ENCODE measurements at regions not wholly inside any gene's neighbourhood (a gene's known extent, or its start where the extent isn't known, plus 50 kb on each side); places are given as distances from the start of the nearest gene placed in this dataset.

DNA sequence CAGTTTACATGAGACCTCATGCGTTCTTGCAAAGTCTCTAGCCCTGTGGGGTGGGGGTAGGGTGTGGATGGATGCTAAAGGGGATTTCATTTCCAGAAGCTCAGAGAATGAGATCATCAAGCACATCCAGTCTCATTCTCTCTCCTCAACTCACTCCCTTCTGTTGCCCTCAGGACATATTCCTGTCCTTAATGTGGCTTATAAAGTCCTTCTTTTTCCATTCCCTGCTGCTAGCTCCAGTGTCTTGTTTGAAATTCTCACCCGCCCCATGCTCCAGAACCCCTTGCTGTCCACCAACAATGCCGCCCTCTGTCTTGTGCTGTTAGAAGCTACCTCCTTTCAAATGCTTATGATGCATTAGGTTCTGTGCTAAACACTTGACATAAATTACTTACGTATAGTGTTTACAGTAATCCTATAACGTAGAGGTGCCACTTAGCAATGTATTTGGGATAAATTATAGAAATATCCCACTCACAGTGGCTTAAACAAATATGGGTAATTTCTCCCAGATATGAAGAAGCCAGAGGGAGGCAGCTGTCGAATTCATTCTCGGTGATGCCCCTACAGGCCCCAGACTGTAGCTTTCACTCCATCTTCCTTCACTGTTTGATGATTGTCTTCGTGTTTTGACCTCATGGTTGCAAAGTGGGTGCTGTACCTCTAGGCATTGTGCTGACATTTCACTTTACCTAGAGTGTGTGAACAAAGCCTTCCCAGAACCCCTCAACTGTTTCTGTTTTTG is 273.1 kb upstream of the TBL1XR1 start:
- H3K36me3 Mint-ChIP-seq (ENCODE audit: low read depth): no peaks in the 10 kb centered on the region
- TF ChIP-seq, protein P1, sequence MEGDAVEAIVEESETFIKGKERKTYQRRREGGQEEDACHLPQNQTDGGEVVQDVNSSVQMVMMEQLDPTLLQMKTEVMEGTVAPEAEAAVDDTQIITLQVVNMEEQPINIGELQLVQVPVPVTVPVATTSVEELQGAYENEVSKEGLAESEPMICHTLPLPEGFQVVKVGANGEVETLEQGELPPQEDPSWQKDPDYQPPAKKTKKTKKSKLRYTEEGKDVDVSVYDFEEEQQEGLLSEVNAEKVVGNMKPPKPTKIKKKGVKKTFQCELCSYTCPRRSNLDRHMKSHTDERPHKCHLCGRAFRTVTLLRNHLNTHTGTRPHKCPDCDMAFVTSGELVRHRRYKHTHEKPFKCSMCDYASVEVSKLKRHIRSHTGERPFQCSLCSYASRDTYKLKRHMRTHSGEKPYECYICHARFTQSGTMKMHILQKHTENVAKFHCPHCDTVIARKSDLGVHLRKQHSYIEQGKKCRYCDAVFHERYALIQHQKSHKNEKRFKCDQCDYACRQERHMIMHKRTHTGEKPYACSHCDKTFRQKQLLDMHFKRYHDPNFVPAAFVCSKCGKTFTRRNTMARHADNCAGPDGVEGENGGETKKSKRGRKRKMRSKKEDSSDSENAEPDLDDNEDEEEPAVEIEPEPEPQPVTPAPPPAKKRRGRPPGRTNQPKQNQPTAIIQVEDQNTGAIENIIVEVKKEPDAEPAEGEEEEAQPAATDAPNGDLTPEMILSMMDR (IDR thresholded peaks at IDR 0.05): no peak
- no peaks in the 10 kb centered on the region for H3K9me3 Mint-ChIP-seq
- no peaks in the 10 kb centered on the region for H3K27me3 Mint-ChIP-seq
- no peak overlapping the region for H3K27ac Mint-ChIP-seq
- CTCF ChIA-PET: no interaction called here
- no peak for ATAC-seq (ENCODE audit: poor library complexity)
- no peaks in the 10 kb centered on the region for H3K27me3 ChIP-seq (ENCODE audit: control insufficient read depth in 1 of 2, insufficient read depth in 2 of 2, low read length in 2 of 2)
- no peak overlapping the region for H3K27ac ChIP-seq (ENCODE audit: low read depth in 1 of 2, low read length in 2 of 2)
- H3K4me1 Mint-ChIP-seq (ENCODE audit: low read depth): peaks cover under 1% of the 10 kb centered on the region
- no peak for DNase-seq
- intact Hi-C loops (cut with DNase I, micrococcal nuclease): no loop called here
- H3K4me3 Mint-ChIP-seq: no peak overlapping the region
- H3K36me3 ChIP-seq (ENCODE audit: insufficient read depth, low read length): no peaks in the 10 kb centered on the region
- H3K4me1 ChIP-seq (ENCODE audit: insufficient read depth, low read length): no peaks in the 10 kb centered on the region
- no peaks in the 10 kb centered on the region for H3K9me3 ChIP-seq (ENCODE audit: control insufficient read depth in 1 of 2, insufficient read depth in 1 of 2, low read length in 2 of 2)
- no peak overlapping the region for H3K4me3 ChIP-seq (ENCODE audit: low read length)
- POLR2A ChIA-PET: interaction anchor here (1.0 kb wide), 1 partner anchor 110 kb away, joined by 3 read pairs; no protein-coding TSS in a partner anchor

DNA sequence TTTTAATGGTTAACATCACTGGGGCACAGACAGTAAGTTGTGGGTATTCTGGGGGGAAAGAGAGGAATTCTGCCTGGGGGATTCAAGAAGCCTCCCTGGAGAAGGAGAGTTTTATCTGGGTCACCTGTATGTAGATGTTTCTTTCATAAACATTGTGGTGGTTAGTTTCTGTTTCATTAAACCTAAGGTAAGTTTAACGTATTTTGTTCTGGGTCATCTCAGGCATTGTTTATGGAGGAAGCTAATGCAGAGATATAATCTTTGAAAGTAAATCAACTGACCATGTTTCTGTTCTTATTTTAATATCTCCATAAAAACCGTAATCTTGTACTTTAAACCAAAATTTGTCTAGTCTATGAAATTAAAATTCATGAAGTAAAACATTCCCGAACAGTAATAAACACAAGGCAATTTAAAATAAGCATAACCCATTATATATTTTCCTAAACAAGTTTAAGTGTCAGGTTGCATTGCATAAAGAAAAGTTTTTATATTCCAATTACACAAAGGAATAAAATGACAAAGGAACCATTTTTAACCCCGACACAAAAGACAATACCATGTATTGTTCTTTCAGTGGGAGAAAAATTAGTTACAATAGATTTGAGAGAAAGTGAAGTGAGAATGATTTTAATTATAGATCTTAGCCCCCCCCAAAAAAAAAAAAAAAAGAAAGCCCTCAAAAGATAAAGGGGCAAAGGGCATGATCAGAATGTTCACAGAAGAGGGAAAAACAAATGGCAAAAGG is 274.6 kb upstream of the TBL1XR1 start:
- Mint-ChIP-seq H3K27me3 (no peaks in the 10 kb centered on the region), H3K36me3 (ENCODE audit: low read depth) (no peaks in the 10 kb centered on the region), H3K9me3 (no peaks in the 10 kb centered on the region), H3K4me3 (no peak overlapping the region), H3K27ac (no peak overlapping the region), H3K4me1 (ENCODE audit: low read depth) (no peaks in the 10 kb centered on the region)
- ChIA-PET CTCF (no interaction called here), POLR2A (interaction anchor here (1.0 kb wide), 1 partner anchor 112 kb away, joined by 3 read pairs; no protein-coding TSS in a partner anchor)
- TF ChIP-seq, protein P1 (IDR thresholded peaks at IDR 0.05): no peak
- Histone ChIP-seq H3K9me3 (ENCODE audit: control insufficient read depth in 1 of 2, insufficient read depth in 1 of 2, low read length in 2 of 2) (no peaks in the 10 kb centered on the region), H3K4me1 (ENCODE audit: insufficient read depth, low read length) (no peaks in the 10 kb centered on the region), H3K4me3 (ENCODE audit: low read length) (no peak overlapping the region), H3K36me3 (ENCODE audit: insufficient read depth, low read length) (no peaks in the 10 kb centered on the region), H3K27ac (ENCODE audit: low read depth in 1 of 2, low read length in 2 of 2) (no peak overlapping the region), H3K27me3 (ENCODE audit: control insufficient read depth in 1 of 2, insufficient read depth in 2 of 2, low read length in 2 of 2) (no peaks in the 10 kb centered on the region)
- no peak for DNase-seq
- no peak for ATAC-seq (ENCODE audit: poor library complexity)
- intact Hi-C loops (cut with DNase I, micrococcal nuclease): no loop called here

DNA sequence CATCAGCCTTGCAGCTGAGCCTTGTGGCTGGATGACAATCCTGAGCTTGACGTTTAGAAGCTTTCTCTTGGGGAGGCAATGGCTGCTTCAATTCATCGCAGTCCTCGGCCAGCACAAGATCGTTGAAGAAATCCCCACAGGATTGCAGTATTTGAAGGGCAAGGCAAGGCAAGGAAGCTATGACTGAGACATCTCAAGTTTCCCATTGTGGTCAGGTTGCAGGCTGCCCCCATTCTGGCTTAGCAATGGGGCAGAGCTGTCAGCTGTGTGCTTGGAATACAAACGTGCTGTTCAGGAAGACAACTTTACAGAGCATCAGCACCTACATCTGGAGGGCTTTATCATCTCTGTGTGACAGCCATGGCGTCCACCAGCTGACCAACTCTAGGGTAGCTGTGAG is 275.9 kb upstream of the TBL1XR1 start:
- TF ChIP-seq, protein P1 (IDR thresholded peaks at IDR 0.05): no peak
- H3K27ac Mint-ChIP-seq: no peak overlapping the region
- H3K36me3 ChIP-seq (ENCODE audit: insufficient read depth, low read length): no peaks in the 10 kb centered on the region
- H3K4me1 ChIP-seq (ENCODE audit: insufficient read depth, low read length): no peaks in the 10 kb centered on the region
- ChIA-PET POLR2A (no interaction called here), CTCF (no interaction called here)
- H3K4me1 Mint-ChIP-seq (ENCODE audit: low read depth): no peaks in the 10 kb centered on the region
- H3K4me3 ChIP-seq (ENCODE audit: low read length): no peak overlapping the region
- no peaks in the 10 kb centered on the region for H3K27me3 Mint-ChIP-seq
- ATAC-seq (ENCODE audit: poor library complexity): no peak
- H3K27ac ChIP-seq (ENCODE audit: low read depth in 1 of 2, low read length in 2 of 2): no peak overlapping the region
- no peaks in the 10 kb centered on the region for H3K36me3 Mint-ChIP-seq (ENCODE audit: low read depth)
- no peaks in the 10 kb centered on the region for H3K9me3 Mint-ChIP-seq
- H3K27me3 ChIP-seq (ENCODE audit: control insufficient read depth in 1 of 2, insufficient read depth in 2 of 2, low read length in 2 of 2): no peaks in the 10 kb centered on the region
- H3K4me3 Mint-ChIP-seq: no peak overlapping the region
- intact Hi-C loops (cut with DNase I, micrococcal nuclease): no loop called here
- no peaks in the 10 kb centered on the region for H3K9me3 ChIP-seq (ENCODE audit: control insufficient read depth in 1 of 2, insufficient read depth in 1 of 2, low read length in 2 of 2)
- DNase-seq: no peak
